ENCODE measurements at regions not wholly inside any gene's neighbourhood (a gene's known extent, or its start where the extent isn't known, plus 50 kb on each side); places are given as distances from the start of the nearest gene placed in this dataset.
A peak's percentile ranks its signal among the peaks of the same experiment; 100 is the strongest.

DNA sequence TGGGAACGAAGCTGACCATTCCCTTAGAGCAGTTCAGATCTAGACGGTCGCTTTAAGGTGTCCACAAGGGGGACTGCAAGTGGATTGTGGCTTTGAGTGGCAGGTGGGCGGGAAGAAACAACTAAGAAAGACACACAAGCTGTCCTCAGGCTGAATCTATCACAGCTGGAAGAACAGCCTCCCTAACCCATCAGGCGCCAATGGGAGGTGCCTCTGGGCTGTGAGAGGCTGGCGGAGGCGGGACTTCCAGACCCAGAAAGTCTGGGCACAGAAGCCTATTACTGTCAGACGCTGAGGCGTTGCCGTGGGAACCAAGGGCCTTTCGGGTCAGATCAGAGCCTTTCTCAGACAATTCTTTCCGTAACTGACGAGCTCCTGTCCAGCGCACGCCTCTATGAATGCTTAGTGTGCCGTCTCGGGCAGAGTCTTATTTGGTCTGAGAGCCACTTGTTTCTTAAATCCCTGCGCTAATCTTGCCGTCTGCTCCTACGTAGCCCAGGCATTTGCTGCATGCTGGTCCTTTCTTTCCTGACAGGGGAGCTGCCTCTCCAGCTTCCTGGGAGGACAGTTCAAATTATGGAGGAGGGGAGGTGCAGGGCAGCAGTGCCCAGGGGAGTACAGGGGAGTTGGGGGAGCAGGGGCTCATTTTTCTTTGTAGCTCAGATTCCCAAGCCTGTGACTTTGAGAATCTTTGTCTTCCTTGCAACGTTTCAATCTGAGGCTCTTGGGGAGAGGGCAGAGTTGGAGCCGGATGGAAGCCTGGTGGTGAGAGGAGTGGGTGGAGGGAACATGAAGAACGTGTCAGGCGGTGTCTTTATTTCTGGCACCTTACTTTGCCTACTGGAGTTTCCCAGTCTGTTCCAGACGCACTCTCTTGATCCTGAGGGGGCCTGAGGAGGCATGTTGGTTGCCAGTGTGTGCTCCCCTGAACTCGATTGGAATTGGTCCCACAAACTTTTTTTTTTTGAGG, 618.7 kb downstream of the KCNJ18 start:
- no TSS peak for BruUV-seq (replicated peaks)
- Histone ChIP-seq H3K4me3 (replicated peaks in 1 of 3; ENCODE audit: insufficient read depth in 1 of 3, low read depth in 2 of 3, low read length in 3 of 3) (no peak overlapping the region), H3K79me2 (ENCODE audit: insufficient read depth, low read length) (no peaks in the 10 kb centered on the region), H2AFZ (ENCODE audit: low read length) (no peak overlapping the region), H4K20me1 (ENCODE audit: insufficient read depth, low read length) (no peaks in the 10 kb centered on the region), H3K4me2 (ENCODE audit: low read depth, low read length) (no peak overlapping the region), H3K4me1 (ENCODE audit: insufficient read depth, low read length) (no peaks in the 10 kb centered on the region), H3K9ac (ENCODE audit: insufficient read depth, low read depth, low read length) (no peak overlapping the region), H3K36me3 (replicated peaks in 1 of 2; ENCODE audit: control insufficient read depth in 1 of 2, insufficient read depth in 2 of 2, low read length in 2 of 2) (no peaks in the 10 kb centered on the region), H3K27ac (ENCODE audit: extremely low read length, insufficient read depth, low read length) (no peak overlapping the region), H3K27me3 (ENCODE audit: control insufficient read depth in 1 of 2, insufficient read depth in 2 of 2, low read length in 2 of 2) (no peaks in the 10 kb centered on the region), H3K9me3 (ENCODE audit: low read length) (no peaks in the 10 kb centered on the region)
- TF ChIP-seq NFYC (CRISPR knock-in tag; IDR thresholded peaks at IDR 0.05), result peak; percentile 64
- TF ChIP-seq SP5 (CRISPR knock-in tag; IDR thresholded peaks at IDR 0.05; ENCODE audit: borderline replicate concordance, low read depth), result peak; percentile 55; the same call in 1 of the 2 replicates
- 0 out of 2 replicates have a peak, but pooled peaks have one; percentile 14 for TF ChIP-seq GABPA (IDR thresholded peaks at IDR 0.05; ENCODE audit: low read depth, low read length)
- TF ChIP-seq GABPA (CRISPR knock-in tag; IDR thresholded peaks at IDR 0.05; ENCODE audit: low read depth), result peak; percentile 24; the same call in 1 of the 2 replicates
- 0 out of 2 replicates have a peak, but pooled peaks have one; percentile 34 for TF ChIP-seq RFX3 (CRISPR knock-in tag; IDR thresholded peaks at IDR 0.05)
- TF ChIP-seq NFYB (CRISPR knock-in tag; IDR thresholded peaks at IDR 0.05), result peak; percentile 73
- no peak for TF ChIP-seq ZSCAN21 (CRISPR knock-in tag; IDR thresholded peaks at IDR 0.05; ENCODE audit: borderline replicate concordance)
- TF ChIP-seq MLX (CRISPR knock-in tag; IDR thresholded peaks at IDR 0.05), result no peak
- no peak for TF ChIP-seq ZNF615 (CRISPR knock-in tag; IDR thresholded peaks at IDR 0.05; ENCODE audit: borderline replicate concordance)
- TF ChIP-seq, protein P1, sequence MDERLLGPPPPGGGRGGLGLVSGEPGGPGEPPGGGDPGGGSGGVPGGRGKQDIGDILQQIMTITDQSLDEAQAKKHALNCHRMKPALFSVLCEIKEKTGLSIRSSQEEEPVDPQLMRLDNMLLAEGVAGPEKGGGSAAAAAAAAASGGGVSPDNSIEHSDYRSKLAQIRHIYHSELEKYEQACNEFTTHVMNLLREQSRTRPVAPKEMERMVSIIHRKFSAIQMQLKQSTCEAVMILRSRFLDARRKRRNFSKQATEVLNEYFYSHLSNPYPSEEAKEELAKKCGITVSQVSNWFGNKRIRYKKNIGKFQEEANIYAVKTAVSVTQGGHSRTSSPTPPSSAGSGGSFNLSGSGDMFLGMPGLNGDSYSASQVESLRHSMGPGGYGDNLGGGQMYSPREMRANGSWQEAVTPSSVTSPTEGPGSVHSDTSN (CRISPR knock-in tag; IDR thresholded peaks at IDR 0.05), result peak; percentile 65
- DNase-seq (ENCODE audit: low spot score) (peak; percentile 39), ATAC-seq (peak; percentile 75), FAIRE-seq (no peak)
- in situ Hi-C loops (cut with HindIII; ENCODE audit: extremely low pct_ligation_motif_present, low pct_unique_long_range_greater_than_20kb) (no loop called here), intact Hi-C loops (cut with micrococcal nuclease; ENCODE audit: unreplicated experiment) (no loop called here)
- CTCF ChIA-PET (ENCODE audit: low intra/inter-chr PET ratio, low total read pairs), result no interaction called here
- POLR2A ChIA-PET, result no interaction called here
- 22% methylated on average over 19 of the region's 26 CpGs for WGBS (ENCODE audit: low lambda C conversion rate)
